ENCODE measurements at regions not wholly inside any gene's neighbourhood (a gene's known extent, or its start where the extent isn't known, plus 50 kb on each side); places are given as distances from the start of the nearest gene placed in this dataset.

- no peak overlapping the region for H3K9ac ChIP-seq (ENCODE audit: extremely low read depth, insufficient read length, low read length)
- DNase-seq, result no peak
- peaks cover 2% of the 10 kb centered on the region; the same call in 1 of the 2 replicates for H3K27me3 Mint-ChIP-seq (ENCODE audit: low read depth)
Observed at GRCh38 chr10:37671802-37672201, 185.6 kb downstream of the ZNF248 start.

More at GRCh38 chr10:37671802-37672201, 185.6 kb downstream of the ZNF248 start:
- Histone ChIP-seq H3K4ac (ENCODE audit: low read depth, low read length) (no peak overlapping the region), H2BK12ac (ENCODE audit: insufficient read length, low read depth, low read length) (no peak overlapping the region), H2BK20ac (ENCODE audit: low read depth, low read length, poor library complexity, severe bottlenecking) (no peak overlapping the region), H3K4me1 (ENCODE audit: insufficient read depth, low read length) (no peaks in the 10 kb centered on the region), H4K5ac (ENCODE audit: insufficient read length, low read depth, low read length) (no peak overlapping the region), H4K8ac (replicated peaks; ENCODE audit: insufficient read length, low read depth, low read length) (no peak overlapping the region), H3K14ac (ENCODE audit: insufficient read depth, low read length) (no peak overlapping the region), H2AFZ (ENCODE audit: low read length) (no peak overlapping the region), H2BK5ac (ENCODE audit: insufficient read length, low read length) (no peak overlapping the region), H3K23ac (ENCODE audit: insufficient read length, low read depth, low read length) (no peak overlapping the region), H3K79me2 (ENCODE audit: insufficient read depth, low read length) (no peaks in the 10 kb centered on the region), H2BK15ac (ENCODE audit: low read depth, low read length) (no peak overlapping the region), H2AK5ac (ENCODE audit: insufficient read length, low read length) (no peak overlapping the region), H3K4me2 (ENCODE audit: insufficient read depth, insufficient read length, low read length) (no peak overlapping the region), H3K56ac (ENCODE audit: insufficient read length, low read depth, low read length) (no peak overlapping the region), H3K79me1 (ENCODE audit: insufficient read depth, low read depth, low read length, poor library complexity, severe bottlenecking) (no peaks in the 10 kb centered on the region), H4K91ac (ENCODE audit: insufficient read length, low read depth, low read length) (no peak overlapping the region), H3K9me3 (ENCODE audit: control insufficient read depth, low read depth, low read length) (no peaks in the 10 kb centered on the region), H3K23me2 (ENCODE audit: insufficient read length, low read depth, low read length, poor library complexity, severe bottlenecking) (no peaks in the 10 kb centered on the region), H2BK120ac (ENCODE audit: low read depth, low read length, poor library complexity, severe bottlenecking) (no peak overlapping the region), H3K27me3 (ENCODE audit: insufficient read depth, low read length) (no peaks in the 10 kb centered on the region), H3T11ph (ENCODE audit: low read length) (no peak overlapping the region), H4K20me1 (ENCODE audit: control insufficient read depth, insufficient read depth, insufficient read length) (no peaks in the 10 kb centered on the region), H3K27ac (ENCODE audit: insufficient read length, low read depth, low read length) (no peak overlapping the region), H3K18ac (ENCODE audit: insufficient read length, low read depth, low read length) (no peak overlapping the region)
- H3K27ac Mint-ChIP-seq, result no peak overlapping the region
- H3K9me3 Mint-ChIP-seq, result peaks cover 76 to 83% of the 10 kb centered on the region in 2 experiments
- no CpG with 5 or more reads among the region's 1 CpG for WGBS (ENCODE audit: extremely low coverage, insufficient read length, low lambda C conversion rate)
- H3K36me3 Mint-ChIP-seq (ENCODE audit: insufficient read depth in 1 of 3, low read depth in 3 of 3), result peaks cover 9 to 29% (median 18%) of the 10 kb centered on the region in 3 experiments
- H3K4me3 Mint-ChIP-seq, result no peak overlapping the region
- no peaks in the 10 kb centered on the region for H3K4me1 Mint-ChIP-seq
- no peak for TF ChIP-seq CTCF (conservative IDR thresholded peaks at IDR 0.05)

Measured in H9 (cell line).